Transverse colon (tissue), 4 donors: ENCODE measurements at regions not wholly inside any gene's neighbourhood (a gene's known extent, or its start where the extent isn't known, plus 50 kb on each side); places are given as distances from the start of the nearest gene placed in this dataset.

Source experiments
- DNase-seq: peaks from one replicate; pipeline ENCODE4 v3.0.0-alpha.2; 2019
- H3K27ac ChIP-seq, 4 donors: fragments of 200-600 bp; sonication (generic); 2 replicates each; pipeline ENCODE4 v1.5.1; 2016 to 2018; ENCODE audit warnings: inconsistent platforms in 4 of 4
- H3K27me3 ChIP-seq: fragments of 200-600 bp; sonication (generic); 2 replicates; pipeline ENCODE4 v1.5.1; 2017; ENCODE audit warnings: inconsistent platforms
- H3K36me3 ChIP-seq, 4 donors: fragments of 200-600 bp; sonication (generic); 2 replicates each; pipeline ENCODE4 v1.5.1; 2017 to 2019; ENCODE audit warnings: inconsistent platforms in 4 of 4
- H3K4me1 ChIP-seq, 4 donors: fragments of 200-600 bp; sonication (generic); 2 replicates each; pipeline ENCODE4 v1.5.1; 2017 to 2020; ENCODE audit warnings: inconsistent platforms in 4 of 4
- H3K4me3 ChIP-seq, 4 donors: fragments of 200-600 bp; sonication (generic); 1 replicate in 1 of 4; 2 replicates in 3 of 4; pipeline versions ENCODE4 v1.5.1 to v1.6.1; 2017 to 2019; ENCODE audit warnings: inconsistent platforms in 4 of 4
- H3K9me3 ChIP-seq, 2 donors: fragments of 200-600 bp; sonication (generic); 2 replicates each; pipeline ENCODE4 v1.5.1; 2017 to 2019; ENCODE audit warnings: inconsistent platforms in 2 of 2
- EP300 ChIP-seq: sonication (generic); formaldehyde crosslinking; IDR thresholded peaks from one replicate; pipeline ENCODE4 v1.6.1; 2017; ENCODE audit warnings: antibody characterized with exemption, low read depth
- POLR2A ChIP-seq: fragments of 450-650 bp; IDR thresholded peaks from one replicate; pipeline ENCODE4 v1.6.1; 2016; ENCODE audit warnings: antibody characterized with exemption, mild to moderate bottlenecking, moderate library complexity
- POLR2AphosphoS5 ChIP-seq, 3 donors: sonication (generic); formaldehyde crosslinking; IDR thresholded peaks; one replicate each; pipeline ENCODE4 v1.6.1; 2016; ENCODE audit warnings: antibody characterized with exemption in 3 of 3
- whole genome bisulfite sequencing, 2 donors: methylation state at CpG; one replicate each; pipeline ENCODE4 v1.1.5; 2018; ENCODE audit warnings: low coverage in 1 of 2; 5-methylcytosine and 5-hydroxymethylcytosine counted together
- in situ Hi-C, 4 donors: fragments of 200-750 bp; cut with MboI; loops; one replicate each; pipeline versions ENCODE4 v1.15.0 to v1.15.1; 2017; ENCODE audit warnings: low sequenced_read_pairs in 3 of 4, low pct_ligation_motif_present in 1 of 4, low pct_unique_long_range_greater_than_20kb in 1 of 4
- intact Hi-C: fragments of 100-400 bp; cut with DNase I; formaldehyde crosslinking; loops from one replicate; pipeline ENCODE4 v1.15.1; 2023; ENCODE audit warnings: low total_unique reads
- TF ChIP-seq, protein P1 (sequence below), 5 experiments: fragments of 200-600 bp in 3 of 5; fragments of 450-650 bp in 2 of 5; sonication (generic) in 3 of 5; IDR thresholded peaks; 1 replicate in 2 of 5; 2 replicates in 3 of 5; pipeline ENCODE4 v1.5.1; 2016 to 2017; ENCODE audit warnings: antibody characterized with exemption in 5 of 5, inconsistent platforms in 3 of 5, mild to moderate bottlenecking in 2 of 5, moderate library complexity in 1 of 5

DNA sequence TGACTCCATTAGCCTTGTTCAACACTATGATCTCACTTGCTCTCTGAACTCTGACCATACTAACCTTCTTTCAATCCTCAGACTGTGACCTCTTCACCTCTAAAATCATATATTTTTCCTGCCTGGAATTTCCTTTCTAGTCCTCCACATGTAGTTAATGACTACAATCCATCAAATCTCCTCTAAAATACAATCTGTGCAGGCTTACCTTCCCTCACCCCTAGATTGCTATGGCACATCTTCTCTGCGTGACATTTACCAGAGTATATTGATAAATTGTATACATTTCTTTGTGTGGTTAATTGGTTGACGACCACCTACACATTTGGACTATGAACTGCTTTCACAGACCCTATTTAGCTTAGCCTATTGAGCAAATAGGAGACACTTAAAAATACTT, 1330.2 kb upstream of the TENM4 start:
- intact Hi-C loops: no loop called here
- TF ChIP-seq, protein P1, sequence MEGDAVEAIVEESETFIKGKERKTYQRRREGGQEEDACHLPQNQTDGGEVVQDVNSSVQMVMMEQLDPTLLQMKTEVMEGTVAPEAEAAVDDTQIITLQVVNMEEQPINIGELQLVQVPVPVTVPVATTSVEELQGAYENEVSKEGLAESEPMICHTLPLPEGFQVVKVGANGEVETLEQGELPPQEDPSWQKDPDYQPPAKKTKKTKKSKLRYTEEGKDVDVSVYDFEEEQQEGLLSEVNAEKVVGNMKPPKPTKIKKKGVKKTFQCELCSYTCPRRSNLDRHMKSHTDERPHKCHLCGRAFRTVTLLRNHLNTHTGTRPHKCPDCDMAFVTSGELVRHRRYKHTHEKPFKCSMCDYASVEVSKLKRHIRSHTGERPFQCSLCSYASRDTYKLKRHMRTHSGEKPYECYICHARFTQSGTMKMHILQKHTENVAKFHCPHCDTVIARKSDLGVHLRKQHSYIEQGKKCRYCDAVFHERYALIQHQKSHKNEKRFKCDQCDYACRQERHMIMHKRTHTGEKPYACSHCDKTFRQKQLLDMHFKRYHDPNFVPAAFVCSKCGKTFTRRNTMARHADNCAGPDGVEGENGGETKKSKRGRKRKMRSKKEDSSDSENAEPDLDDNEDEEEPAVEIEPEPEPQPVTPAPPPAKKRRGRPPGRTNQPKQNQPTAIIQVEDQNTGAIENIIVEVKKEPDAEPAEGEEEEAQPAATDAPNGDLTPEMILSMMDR (IDR thresholded peaks at IDR 0.05): no peak
- TF ChIP-seq EP300 (no peak), POLR2A (no peak), POLR2AphosphoS5 (IDR thresholded peaks at IDR 0.05) (no peak)
- H3K4me3 ChIP-seq: no peak overlapping the region
- no peaks in the 10 kb centered on the region for H3K27me3 ChIP-seq
- no peak overlapping the region for H3K27ac ChIP-seq
- no peaks in the 10 kb centered on the region for H3K36me3 ChIP-seq
- H3K9me3 ChIP-seq: no peaks in the 10 kb centered on the region
- 74 to 75% methylated on average over 2 of the region's 2 CpGs for WGBS, 2 donors
- no peaks in the 10 kb centered on the region for H3K4me1 ChIP-seq
- no peak for DNase-seq
- in situ Hi-C loops: no loop called here

DNA sequence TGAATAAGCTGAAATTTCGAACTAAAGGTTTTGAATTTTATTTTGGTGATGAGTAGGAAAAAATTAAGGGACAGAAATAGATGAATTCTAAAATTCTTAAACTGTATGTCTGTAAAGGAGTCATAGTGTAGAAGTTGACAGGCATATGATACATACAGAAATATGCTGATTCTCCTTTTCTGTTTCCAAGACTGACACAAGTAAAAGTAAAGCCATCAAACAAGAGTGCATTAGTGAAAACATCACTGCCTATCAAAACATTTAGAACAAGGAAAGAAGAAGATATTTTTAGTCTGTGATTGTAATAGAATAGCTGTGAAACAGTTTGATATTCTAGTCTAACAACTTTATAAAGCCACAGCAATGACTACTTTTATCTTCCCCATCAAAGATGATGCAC, 1318.0 kb upstream of the TENM4 start:
- Histone ChIP-seq H3K27me3 (no peaks in the 10 kb centered on the region), H3K27ac (no peak overlapping the region), H3K4me1 (no peaks in the 10 kb centered on the region), H3K9me3 (no peaks in the 10 kb centered on the region), H3K4me3 (no peak overlapping the region), H3K36me3 (no peaks in the 10 kb centered on the region)
- TF ChIP-seq, protein P1 (IDR thresholded peaks at IDR 0.05): no peak
- TF ChIP-seq POLR2AphosphoS5 (IDR thresholded peaks at IDR 0.05) (no peak), POLR2A (no peak), EP300 (no peak)
- intact Hi-C loops (loop anchor here (5.0 kb wide), 1 partner anchor 1519 kb away; no protein-coding TSS in a partner anchor), in situ Hi-C loops (no loop called here)
- WGBS, 2 donors: 58 to 88% methylated on average over 1 of the region's 1 CpG
- no peak for DNase-seq

DNA sequence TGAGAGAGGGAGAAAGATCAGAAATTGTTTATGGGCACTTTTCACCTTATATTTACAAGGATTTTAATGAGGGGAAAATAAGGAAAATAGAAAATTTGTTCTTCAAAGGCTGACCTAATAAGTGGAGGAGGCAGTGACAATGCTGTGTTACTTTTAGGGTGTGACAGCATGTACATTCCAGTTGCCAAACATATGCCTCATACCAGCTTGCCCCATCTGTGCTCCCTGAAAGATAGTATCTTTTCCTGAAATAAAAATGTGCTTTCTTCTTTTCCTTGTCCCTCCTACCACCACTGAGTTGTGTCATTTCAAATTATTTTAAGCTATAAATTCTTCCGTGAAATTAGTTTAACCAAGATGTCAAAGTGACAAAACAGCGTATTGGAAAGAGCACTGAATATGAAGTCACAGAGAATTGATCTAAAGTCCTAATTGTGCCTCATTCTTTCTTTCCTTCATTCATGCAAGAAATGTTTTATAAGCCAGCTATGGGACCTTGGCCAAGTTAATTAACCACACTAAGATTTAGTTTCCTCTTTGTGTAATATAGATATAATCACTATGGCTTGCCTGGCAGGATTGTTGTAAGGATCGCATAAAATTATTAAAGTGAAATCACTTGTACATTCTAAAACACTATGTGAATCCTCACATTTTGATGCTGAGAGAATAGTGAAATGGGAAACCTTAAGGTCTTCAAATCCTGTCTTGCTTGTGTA, 1307.5 kb upstream of the TENM4 start:
- no peaks in the 10 kb centered on the region for H3K36me3 ChIP-seq
- H3K4me3 ChIP-seq: no peak overlapping the region
- H3K27me3 ChIP-seq: no peaks in the 10 kb centered on the region
- H3K9me3 ChIP-seq: no peaks in the 10 kb centered on the region
- intact Hi-C loops: no loop called here
- no peak overlapping the region for H3K27ac ChIP-seq
- DNase-seq: no peak
- TF ChIP-seq, protein P1 (IDR thresholded peaks at IDR 0.05): no peak
- TF ChIP-seq EP300 (no peak), POLR2AphosphoS5 (IDR thresholded peaks at IDR 0.05) (no peak), POLR2A (no peak)
- in situ Hi-C loops: no loop called here
- no peaks in the 10 kb centered on the region for H3K4me1 ChIP-seq
- WGBS, 2 donors: 58 to 74% methylated on average over 3 of the region's 3 CpGs

DNA sequence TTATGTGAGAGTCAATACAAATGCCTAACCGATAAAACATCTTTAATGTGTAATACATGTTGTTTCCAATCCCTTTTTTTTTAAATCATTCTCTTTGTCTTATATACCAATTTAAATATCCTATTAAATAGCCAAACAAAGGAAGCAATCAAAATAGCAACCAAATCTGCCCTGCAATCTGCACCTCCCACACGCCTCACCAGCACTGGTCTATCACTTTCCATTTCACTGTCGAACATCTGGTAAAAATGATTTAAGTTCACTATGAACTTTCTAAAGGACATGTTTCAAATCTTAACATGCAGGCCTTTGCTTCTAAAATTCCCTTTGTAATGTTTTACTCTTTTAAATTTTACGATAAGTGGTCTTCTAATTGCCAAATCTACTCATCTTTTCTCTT, 1305.5 kb upstream of the TENM4 start:
- Histone ChIP-seq H3K9me3 (no peaks in the 10 kb centered on the region), H3K27me3 (no peaks in the 10 kb centered on the region), H3K36me3 (no peaks in the 10 kb centered on the region), H3K4me1 (no peaks in the 10 kb centered on the region), H3K4me3 (no peak overlapping the region), H3K27ac (no peak overlapping the region)
- WGBS, 2 donors: 78 to 83% methylated on average over 4 of the region's 4 CpGs
- TF ChIP-seq EP300 (no peak), POLR2AphosphoS5 (IDR thresholded peaks at IDR 0.05) (no peak)
- DNase-seq: no peak
- in situ Hi-C loops (no loop called here), intact Hi-C loops (no loop called here)

DNA sequence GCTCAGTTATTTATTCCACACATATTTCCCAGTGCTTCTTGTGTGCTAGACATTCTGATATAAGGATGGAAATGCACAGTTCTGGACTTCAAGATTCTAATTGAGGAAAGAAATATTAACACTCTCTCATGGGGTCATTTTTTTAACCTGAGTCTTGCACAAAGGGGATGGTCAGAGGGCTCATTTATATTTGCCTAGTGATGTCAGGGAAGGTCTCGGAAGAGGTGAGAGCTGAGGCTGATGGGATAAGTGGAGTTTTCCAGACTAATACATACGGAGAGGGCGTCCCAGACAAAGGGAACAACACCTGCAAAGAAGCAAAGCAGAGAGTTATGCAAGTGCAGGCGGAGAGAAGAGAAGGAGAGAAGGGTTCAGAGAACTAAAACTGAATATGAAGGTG, 1304.6 kb upstream of the TENM4 start:
- WGBS, 2 donors: 87 to 94% methylated on average over 4 of the region's 4 CpGs
- H3K4me3 ChIP-seq: no peak overlapping the region
- DNase-seq: no peak

More for the DNA sequence above, 1304.6 kb upstream of the TENM4 start:
- in situ Hi-C loops: no loop called here
- Histone ChIP-seq H3K4me1 (no peaks in the 10 kb centered on the region), H3K36me3 (no peaks in the 10 kb centered on the region), H3K9me3 (no peaks in the 10 kb centered on the region), H3K27ac (no peak overlapping the region), H3K27me3 (no peaks in the 10 kb centered on the region)
- intact Hi-C loops: no loop called here
- TF ChIP-seq POLR2A (no peak), POLR2AphosphoS5 (IDR thresholded peaks at IDR 0.05) (no peak), EP300 (no peak)
- TF ChIP-seq, protein P1 (IDR thresholded peaks at IDR 0.05): no peak
